ENCODE measurements at regions not wholly inside any gene's neighbourhood (a gene's known extent, or its start where the extent isn't known, plus 50 kb on each side); places are given as distances from the start of the nearest gene placed in this dataset.

DNA sequence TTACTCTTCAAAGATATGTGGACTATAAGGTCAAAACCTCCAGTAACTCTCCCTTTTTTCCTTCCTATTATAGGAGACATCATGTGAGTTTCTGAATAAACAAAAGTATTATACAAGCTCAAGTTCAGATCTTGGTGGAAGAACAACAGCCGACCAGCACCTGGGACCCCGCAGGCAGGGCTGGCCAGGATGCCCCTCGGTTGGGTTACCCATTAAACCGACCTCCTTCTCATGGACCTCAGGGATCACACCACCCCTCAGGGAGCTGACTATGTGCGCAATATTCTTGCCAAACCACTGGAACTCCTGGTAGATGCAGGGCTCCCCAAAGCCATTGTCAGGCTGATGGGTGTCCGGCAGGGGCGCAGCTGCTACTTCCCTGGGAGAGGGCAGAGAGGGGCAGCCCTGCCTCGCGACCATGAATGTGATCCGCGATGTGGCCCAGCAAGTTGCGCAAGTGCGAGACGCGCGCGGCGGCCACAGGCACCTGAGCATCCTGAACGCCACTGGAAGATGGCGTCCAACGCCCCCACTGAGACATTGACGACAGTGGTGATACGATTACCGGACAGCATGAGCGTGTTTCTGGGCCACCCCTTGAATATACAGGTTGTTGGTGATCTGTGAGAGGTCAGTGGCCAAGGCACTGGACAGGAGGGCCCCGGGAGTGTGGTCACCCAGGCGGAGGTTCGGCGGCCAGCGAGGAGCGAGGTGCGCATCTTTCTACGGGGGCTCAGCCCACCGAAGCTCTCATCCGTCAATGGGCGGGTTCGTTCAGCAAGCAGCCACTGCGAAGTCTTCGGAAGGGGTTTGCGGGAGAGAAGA lies 161.3 kb downstream of the IPMK start:
- ATAC-seq (ENCODE audit: low FRiP score): no peak
- no peak for DNase-seq (ENCODE audit: low spot score)
- TF ChIP-seq CTCF (IDR thresholded peaks at IDR 0.05): no peak

DNA sequence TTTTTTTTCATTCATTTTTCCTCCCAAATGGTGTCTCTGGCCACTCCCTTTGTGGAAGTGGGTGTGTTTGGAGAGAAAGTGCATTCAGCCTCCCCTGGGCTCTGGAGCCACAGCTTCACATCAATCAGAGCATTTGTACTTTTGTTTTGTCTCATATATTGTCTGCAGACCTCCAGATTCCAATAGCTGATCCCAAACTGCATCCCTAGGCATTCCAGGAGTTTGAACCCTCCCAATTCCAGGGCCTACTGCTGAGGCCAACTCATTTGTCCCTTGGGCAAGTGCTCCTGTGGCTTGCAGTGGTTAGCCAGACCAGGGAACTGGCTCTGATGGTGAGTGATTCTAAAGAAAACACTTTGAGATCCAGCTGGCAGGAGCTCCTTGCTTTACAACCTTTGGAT lies 163.3 kb downstream of the IPMK start:
- no peak for DNase-seq (ENCODE audit: low spot score)
- no peak for TF ChIP-seq CTCF (IDR thresholded peaks at IDR 0.05)
- ATAC-seq (ENCODE audit: low FRiP score): no peak

DNA sequence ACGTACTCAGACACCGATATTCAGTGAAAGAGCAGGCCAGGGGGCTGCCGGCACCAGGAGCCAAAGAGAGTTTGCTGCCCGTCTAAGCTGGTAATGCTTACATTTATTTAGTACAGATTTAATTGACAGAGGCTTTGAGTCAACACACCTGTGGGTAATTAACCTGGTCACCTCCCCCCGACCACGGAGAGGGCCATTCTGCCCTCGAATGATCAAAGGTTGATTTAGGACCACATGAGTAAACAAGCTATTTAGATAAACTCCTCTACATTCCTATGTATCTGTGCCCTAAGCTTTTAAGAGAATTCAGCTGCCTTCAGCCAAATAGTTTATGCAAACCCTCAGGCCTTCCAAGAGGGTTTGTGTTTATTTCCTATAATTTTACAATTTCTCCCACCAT lies 164.8 kb downstream of the IPMK start:
- no peak for TF ChIP-seq CTCF (IDR thresholded peaks at IDR 0.05)

GRCh38 chr10:58101682-58102081 lies 166.0 kb downstream of the IPMK start:
- no peak for TF ChIP-seq CTCF (IDR thresholded peaks at IDR 0.05)
- DNase-seq (ENCODE audit: low spot score) (no peak), ATAC-seq (ENCODE audit: low FRiP score) (no peak)

More for the DNA sequence above, 164.8 kb downstream of the IPMK start:
- no peak for ATAC-seq (ENCODE audit: low FRiP score)
- DNase-seq (ENCODE audit: low spot score): no peak

DNA sequence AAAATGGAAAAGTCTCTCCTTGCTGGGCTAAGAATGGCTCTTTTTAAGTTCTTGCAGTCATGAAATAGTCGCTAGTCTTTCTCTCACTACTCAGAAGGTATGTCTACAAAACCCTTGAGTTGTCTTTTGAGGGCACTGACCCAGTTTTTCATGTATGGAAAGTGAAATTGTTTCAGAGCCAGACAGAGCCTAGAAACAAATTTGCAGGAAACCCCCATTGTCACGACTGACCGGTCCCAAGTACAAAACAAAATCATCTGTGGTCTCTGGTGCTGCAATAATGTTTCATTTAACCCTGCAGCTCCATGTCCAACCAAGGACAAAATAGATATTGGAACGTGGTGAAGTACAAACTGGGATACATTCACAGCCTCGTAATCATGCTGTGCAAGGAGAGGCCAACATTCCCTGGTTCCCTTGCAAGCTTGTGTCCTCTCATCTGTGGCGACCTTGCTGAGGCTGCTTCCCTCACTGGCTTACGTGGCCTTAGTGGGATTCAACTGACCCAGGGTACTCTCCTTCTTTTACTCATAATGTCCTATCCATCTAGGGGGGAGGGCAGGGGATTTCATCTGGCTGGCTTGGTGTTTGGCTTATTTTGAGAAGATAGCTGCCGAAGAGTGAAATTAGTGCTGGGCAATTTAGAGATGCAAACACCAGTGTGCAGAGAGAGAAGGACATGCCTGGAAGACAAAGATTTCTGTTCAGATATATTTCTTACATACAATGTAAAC lies 172.5 kb downstream of the IPMK start:
- TF ChIP-seq CTCF (IDR thresholded peaks at IDR 0.05): no peak
- no peak for DNase-seq (ENCODE audit: low spot score)
- ATAC-seq (ENCODE audit: low FRiP score): no peak

DNA sequence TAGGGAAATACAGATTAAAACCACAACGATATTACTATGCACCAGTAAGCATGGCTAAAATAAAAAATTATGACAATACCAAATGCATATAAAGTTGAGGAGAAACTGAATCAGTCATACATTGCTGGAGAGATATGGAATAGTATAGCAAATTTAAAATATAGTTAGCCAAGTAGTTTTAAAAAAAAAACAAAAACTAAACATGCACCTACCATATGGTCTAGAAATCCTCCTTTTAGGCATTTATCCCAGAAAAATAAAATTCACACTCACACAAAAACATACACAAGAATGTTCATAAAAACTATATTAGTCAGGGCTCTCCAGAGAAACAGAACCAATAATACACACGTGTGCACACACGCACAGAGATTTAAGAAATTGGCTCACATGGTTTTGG lies 175.8 kb downstream of the IPMK start:
- DNase-seq (ENCODE audit: low spot score) (no peak), ATAC-seq (ENCODE audit: low FRiP score) (no peak)
- TF ChIP-seq CTCF (IDR thresholded peaks at IDR 0.05): no peak

GRCh38 chr10:58089739-58090138 lies 178.0 kb downstream of the IPMK start:
- no peak for DNase-seq (ENCODE audit: low spot score)
- ATAC-seq (ENCODE audit: low FRiP score): no peak
- TF ChIP-seq CTCF (IDR thresholded peaks at IDR 0.05): no peak
